ELF-1 (cell line): ENCODE measurements at regions not wholly inside any gene's neighbourhood (a gene's known extent, or its start where the extent isn't known, plus 50 kb on each side); places are given as distances from the start of the nearest gene placed in this dataset.
"Not testable (repeated sequence)": the region's sequence is repeated elsewhere in the genome, so short reads cannot be mapped to it uniquely, and the experiment has no call there.

Source experiments
- DNase-seq: peaks from one replicate; pipeline ENCODE4 v3.0.0-alpha.2; 2016; ENCODE audit warnings: low read depth, low spot score

GRCh38 chr10:57579926-57580325, 687.8 kb downstream of the IPMK start:
- peak; percentile 73 for DNase-seq

- DNase-seq, result no peak
These were observed 705.5 kb downstream of the IPMK start for GRCh38 chr10:57562211-57562610.

GRCh38 chr10:57551774-57552173, 715.9 kb downstream of the IPMK start:
- not testable (repeated sequence) for DNase-seq

- no peak for DNase-seq
These were observed 732.4 kb downstream of the IPMK start for GRCh38 chr10:57535306-57535705.

- no peak for DNase-seq
These were observed 754.1 kb downstream of the IPMK start for GRCh38 chr10:57513637-57514036.

GRCh38 chr10:57507788-57508187, 759.9 kb downstream of the IPMK start:
- DNase-seq, result no peak

GRCh38 chr10:57506414-57507094, 761.1 kb downstream of the IPMK start:
- DNase-seq, result no peak

GRCh38 chr10:57494486-57494885, 773.2 kb downstream of the IPMK start:
- no peak for DNase-seq

- DNase-seq, result no peak
These were observed 785.4 kb downstream of the IPMK start for GRCh38 chr10:57482259-57482658.

GRCh38 chr10:57472823-57473619, 794.7 kb downstream of the IPMK start:
- no peak for DNase-seq

GRCh38 chr10:57468894-57469432, 798.7 kb downstream of the IPMK start:
- DNase-seq, result no peak

GRCh38 chr10:57465155-57465554, 802.5 kb downstream of the IPMK start:
- DNase-seq, result no peak

- no peak for DNase-seq
These were observed 807.2 kb downstream of the IPMK start for GRCh38 chr10:57460540-57460939.

- no peak for DNase-seq
These were observed 809.7 kb downstream of the IPMK start for GRCh38 chr10:57457972-57458512.

- DNase-seq, result no peak
These were observed 837.3 kb downstream of the IPMK start for GRCh38 chr10:57430376-57430775.

GRCh38 chr10:57420881-57421280, 846.8 kb downstream of the IPMK start:
- no peak for DNase-seq

- no peak for DNase-seq
These were observed 849.2 kb downstream of the IPMK start for GRCh38 chr10:57418476-57418875.

GRCh38 chr10:57395923-57396322, 871.8 kb downstream of the IPMK start:
- DNase-seq, result no peak

GRCh38 chr10:57367412-57367811, 900.3 kb downstream of the IPMK start:
- DNase-seq, result no peak

GRCh38 chr10:57362811-57363210, 904.9 kb downstream of the IPMK start:
- no peak for DNase-seq

GRCh38 chr10:57353403-57354003, 914.2 kb downstream of the IPMK start:
- no peak for DNase-seq

GRCh38 chr10:57351076-57351475, 916.6 kb downstream of the IPMK start:
- DNase-seq, result no peak
